ENCODE measurements at regions not wholly inside any gene's neighbourhood (a gene's known extent, or its start where the extent isn't known, plus 50 kb on each side); places are given as distances from the start of the nearest gene placed in this dataset.
"Not testable (repeated sequence)": the region's sequence is repeated elsewhere in the genome, so short reads cannot be mapped to it uniquely, and the experiment has no call there.

DNA sequence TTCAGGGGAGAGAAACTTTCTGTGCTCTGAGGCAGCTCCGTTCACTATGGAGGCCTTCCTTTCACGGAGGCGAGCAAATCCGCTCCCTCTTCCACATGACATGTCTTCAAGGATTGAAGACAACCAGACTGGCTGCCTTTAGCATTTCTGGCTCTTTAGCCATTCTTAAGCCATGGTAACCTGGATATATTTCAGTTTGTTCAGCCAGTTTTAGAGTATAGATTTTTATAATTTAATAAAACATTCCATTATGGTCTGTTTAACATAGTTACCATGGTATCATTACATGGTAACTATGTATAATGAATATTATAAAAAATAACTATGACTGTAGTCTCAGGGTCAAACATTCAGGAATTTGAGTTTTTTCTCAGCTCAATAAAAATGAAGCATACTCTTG lies 54.2 kb upstream of the NFIA start:
- DNase-seq (ENCODE audit: low read depth): no peak

DNA sequence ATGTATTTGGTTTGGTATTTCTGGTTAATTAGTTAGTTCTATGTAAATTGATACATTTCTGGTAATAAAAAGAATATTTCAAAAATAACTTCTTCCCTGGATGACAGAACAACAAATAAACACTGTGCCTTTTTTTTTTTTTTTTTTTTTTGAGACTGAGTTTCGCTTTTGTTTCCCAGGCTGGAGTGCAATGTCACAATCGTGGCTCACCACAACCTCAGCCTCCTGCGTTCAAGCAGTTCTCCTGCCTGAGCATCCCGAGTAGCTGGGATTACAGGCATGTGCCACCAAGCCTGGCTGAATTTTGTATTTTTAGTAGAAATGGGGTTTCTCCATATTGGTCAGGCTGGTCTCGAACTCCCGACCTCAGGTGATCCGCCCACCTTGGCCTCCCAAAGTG lies 64.3 kb upstream of the NFIA start:
- not testable (repeated sequence) for DNase-seq (ENCODE audit: low read depth)

DNA sequence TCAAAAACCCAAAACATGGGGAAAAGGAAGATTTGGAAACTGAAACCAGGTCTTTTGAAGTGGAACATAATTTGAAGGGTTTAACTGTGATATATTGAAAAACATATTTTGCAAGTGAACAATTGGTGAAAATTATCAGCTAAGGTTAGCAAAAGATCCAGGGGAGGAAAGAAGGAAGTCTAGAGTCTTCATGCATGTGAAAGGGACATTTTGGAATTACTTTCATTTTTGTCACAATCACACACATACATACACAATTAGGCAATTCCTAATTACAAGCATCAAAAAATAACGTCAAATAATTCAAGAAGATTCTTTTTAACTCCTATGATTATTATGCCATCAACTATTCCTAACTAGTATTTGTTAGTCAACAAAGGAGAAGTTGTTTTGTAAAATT lies 64.7 kb upstream of the NFIA start:
- DNase-seq (ENCODE audit: low read depth): no peak

DNA sequence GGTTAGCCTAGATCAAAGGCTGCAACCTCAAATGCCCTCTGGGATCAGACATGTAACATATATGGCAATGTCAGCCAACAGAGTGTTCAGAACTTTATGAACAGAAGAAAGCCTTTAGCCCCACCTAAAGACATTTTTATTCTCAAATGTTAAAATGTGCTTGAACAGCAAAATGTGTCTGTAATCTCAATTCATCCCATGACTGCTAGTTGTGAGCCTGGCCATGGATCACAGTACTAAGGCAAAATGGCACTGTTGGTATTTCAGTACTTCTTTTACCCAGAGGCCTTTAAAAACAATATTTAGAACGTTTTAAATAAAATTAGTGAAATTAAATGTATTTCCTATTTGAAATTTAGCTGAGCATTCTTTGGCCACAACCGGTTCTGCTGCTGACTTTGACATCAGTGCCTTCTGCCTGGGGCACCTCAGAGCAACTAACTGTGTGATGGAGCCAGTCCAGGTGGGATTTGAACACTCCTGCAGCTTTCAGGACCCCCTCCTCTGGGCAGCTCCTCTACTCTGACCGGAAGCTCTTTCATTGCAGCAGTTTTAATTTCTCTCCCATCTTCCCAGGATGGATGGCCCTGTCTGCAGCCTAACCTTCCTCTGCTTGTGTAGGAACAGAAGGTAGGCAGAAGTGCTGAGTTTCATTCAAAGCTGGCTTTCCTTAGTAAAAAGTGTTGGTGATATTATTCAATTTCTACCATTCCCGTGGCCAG lies 68.3 kb upstream of the NFIA start:
- no peak for DNase-seq (ENCODE audit: low read depth)

DNA sequence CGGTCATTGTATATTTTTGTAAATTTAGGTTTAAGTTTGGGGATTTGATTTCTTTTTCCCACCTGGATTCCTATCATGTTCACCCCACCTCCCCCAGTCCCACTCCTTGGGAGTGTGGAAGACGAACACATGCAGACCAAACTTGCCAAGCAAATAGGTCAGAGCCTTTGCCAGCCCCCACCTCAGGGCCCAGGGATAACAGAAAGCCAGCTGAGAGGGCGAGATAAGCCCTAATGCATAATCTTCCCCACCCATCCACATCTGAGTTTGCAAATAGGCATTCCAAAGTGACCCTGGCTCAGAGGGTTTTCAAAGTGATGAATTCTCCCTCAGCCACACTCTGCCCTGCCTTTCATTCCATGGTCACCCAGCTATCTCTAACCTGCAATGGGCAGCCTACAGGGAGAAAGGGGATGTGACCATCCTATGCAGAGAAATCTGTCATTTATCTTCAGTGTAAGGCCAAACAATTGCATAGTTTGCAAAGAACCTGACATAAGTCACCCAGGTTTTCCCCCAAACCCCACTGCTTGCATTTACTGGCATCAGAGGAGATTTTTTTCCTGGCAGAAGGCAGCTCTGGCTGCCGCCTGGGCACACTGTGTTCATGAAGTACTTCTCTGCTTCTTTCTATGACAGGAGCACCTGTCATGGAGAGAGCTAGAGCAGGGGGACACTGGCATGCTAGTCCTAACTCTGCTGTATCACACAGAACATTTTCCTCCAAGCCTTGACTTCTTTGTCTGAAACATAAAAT lies 69.0 kb upstream of the NFIA start:
- DNase-seq (ENCODE audit: low read depth): no peak

DNA sequence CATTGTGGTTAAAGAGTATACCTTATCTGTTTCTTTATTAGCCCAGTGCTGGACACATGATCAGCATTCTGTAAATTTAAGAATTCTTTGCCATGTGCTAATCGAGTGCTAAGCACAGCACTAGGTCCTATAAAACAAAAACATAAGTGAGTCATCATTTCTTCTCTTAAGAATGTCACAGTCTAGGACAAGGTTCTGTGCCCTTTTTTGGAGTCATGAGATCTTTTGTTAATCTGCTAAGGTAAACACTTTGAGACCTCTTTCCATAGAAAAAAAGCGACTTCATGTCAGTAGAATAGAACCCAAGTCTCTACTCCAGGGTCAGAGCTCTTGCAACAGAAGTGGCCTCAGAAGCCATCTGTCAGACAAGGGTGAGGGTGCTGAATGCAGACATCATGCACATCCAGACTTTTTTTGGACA lies 70.0 kb upstream of the NFIA start:
- DNase-seq (ENCODE audit: low read depth): no peak

DNA sequence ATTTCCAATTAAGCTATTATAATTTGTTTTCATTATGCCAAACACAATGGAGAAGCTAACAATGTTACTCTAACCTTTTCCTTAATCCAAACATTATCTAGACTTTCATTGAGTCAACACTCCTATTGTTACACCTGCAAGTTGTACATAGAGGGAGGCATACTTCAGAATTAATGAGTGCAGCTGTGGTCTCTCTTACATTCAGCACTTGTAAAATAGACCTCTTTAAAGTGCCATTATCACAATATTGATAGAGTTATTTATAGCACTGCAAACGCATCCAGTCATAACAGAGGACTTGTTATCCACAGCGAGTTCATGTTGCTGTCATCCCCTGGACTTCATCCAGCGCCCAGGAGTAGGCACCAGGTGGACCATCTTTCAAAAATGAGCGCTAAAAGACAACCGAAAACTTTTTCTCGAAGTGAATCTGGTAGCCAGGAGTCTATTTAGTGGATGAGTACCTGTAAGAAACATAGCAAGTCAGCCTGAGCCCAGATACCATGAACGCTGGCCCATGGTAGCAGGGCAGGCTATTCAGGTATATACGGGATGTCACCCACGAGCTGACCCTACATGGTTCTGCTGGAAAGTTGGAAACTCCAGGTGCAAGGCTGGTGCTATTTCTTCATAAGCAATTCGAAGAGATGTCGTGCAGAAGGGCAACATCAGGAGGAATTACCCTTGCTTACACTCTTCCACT lies 70.6 kb upstream of the NFIA start:
- DNase-seq (ENCODE audit: low read depth): no peak

DNA sequence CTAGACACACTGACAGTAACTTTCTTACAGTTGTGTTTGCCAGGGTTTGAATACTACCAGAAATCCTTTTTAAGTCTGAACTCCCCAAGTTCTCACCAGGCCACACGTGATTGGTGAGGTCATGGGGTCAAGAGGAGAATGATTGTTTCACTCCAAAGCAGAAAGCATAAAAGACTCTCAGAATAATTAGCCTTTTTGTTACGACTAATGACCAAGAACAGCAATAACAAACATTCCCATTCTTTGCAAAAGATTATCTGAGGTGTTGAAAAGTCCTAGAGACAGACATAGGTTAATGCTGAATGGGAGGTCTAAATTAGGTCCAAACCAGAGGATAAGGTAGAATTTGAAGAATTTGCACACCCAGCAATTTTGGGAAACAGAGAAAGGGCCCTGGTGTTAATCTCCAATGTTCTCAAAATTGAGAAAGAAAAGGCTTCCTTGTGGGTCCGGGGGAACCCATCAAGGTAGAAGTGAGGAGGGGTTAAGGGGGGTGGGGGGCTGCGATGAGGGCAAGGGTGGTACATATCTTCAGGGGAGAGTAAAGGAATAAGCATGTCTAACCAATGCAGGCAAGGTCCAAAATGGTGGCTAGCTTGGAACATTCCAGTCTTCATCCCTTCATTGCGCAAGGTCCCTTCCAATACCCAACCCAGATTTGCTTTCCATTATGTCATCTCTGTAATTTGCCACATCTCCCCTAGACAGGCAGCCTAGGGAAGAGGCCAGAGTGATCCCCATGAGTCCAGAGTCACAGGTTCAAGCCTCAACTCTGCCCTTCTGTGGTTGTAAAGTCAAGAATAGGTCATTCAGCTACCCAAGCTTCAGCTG lies 74.6 kb upstream of the NFIA start:
- no peak for DNase-seq (ENCODE audit: low read depth)

- no peak for DNase-seq (ENCODE audit: low read depth)
Measured at GRCh38 chr1:61005614-61006580, 76.5 kb upstream of the NFIA start.

- no peak for DNase-seq (ENCODE audit: low read depth)
Measured at GRCh38 chr1:61004262-61005003, 77.9 kb upstream of the NFIA start.

- DNase-seq (ENCODE audit: low read depth): no peak
Measured at GRCh38 chr1:61000327-61000726, 82.0 kb upstream of the NFIA start.

- no peak for DNase-seq (ENCODE audit: low read depth)
Measured at GRCh38 chr1:60998786-60999185, 83.6 kb upstream of the NFIA start.

GRCh38 chr1:60994828-60995492 lies 87.4 kb upstream of the NFIA start:
- no peak for DNase-seq (ENCODE audit: low read depth)

DNA sequence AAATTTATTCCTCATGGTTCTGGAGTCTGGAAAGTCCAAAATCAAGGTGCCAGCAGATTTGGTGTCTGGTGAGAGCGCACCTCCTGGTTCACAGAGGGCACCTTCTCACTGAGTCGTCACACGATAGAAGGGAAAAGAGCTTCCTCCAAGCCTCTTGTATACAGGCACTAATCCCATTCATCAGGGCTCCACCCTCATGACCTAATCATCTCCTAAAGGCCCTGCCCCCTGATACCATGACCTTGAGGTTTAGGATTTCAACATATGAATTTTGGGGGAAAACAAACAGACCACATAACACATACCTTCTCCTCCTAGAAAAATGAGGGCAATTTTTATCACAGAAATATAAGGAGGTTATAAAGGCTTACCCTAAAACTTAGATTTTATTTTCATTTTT lies 88.0 kb upstream of the NFIA start:
- no peak for DNase-seq (ENCODE audit: low read depth)

DNA sequence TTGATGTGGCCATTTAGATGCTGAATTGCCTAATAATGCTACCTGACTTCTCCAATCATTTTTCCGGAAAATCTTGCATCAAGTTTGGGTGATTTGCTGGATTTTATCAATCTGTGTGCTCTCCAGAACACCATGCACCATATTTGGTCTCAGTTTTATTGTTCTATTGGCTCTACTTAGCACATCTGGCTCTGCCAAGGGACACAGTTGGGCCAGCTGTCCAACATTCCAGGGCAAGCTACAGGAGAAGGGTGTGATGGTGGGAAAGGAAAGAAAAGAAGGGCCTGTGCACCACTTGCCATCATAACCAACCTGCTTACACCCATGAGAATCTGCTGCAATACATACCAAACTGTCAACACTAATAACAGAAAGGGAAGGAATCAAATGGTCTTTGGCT lies 90.2 kb upstream of the NFIA start:
- DNase-seq (ENCODE audit: low read depth): no peak

- DNase-seq (ENCODE audit: low read depth): no peak
Measured at GRCh38 chr1:60990714-60991090, 91.7 kb upstream of the NFIA start.

DNA sequence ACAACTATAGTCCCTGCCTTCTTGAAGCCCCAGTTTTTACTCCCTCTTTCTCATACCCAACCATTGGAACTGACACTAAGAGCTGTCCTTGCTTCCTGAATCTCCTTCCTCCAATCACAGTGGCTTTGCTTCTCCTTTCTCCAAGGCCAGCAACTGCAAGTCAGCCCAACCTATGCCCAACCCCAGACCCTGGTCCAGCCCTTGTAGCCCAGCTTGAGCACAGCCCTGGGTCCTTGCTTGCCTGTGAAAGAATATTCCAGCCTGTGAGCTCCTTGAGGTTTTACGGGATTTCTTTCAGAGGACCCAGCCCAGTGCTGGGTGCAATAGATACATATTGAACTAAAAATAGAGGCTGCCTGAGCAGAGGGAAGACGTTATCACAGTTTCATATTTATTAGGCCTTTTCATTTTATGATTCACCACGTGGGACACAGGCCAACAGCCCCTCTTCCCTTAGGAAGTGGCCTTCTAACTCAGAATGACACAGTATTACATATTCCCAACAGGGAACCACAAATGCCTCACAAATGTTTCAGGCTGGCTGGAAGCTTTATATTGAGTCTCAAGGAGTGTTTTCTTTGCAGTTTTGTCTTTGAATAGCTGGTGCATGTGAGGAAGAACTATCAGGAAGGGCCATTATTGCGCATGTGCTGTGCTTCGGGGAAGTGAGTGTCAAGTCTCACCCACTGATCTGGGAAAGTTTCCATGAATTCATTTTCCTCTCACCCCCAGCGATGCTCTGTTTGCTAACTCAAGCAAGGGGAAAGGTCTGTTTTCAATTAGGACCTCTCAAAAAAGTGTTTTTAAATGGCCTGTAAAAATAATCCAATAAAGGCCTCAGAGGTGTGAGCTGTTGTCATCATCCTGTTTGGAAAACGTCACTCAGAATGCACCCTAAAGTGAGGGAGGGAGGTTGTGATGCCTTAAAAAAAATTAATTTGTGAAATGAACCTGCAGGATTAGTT lies 92.3 kb upstream of the NFIA start:
- peak; percentile 79 for DNase-seq (ENCODE audit: low read depth)

- DNase-seq (ENCODE audit: low read depth): no peak
Measured at GRCh38 chr1:60988891-60989290, 93.5 kb upstream of the NFIA start.

DNA sequence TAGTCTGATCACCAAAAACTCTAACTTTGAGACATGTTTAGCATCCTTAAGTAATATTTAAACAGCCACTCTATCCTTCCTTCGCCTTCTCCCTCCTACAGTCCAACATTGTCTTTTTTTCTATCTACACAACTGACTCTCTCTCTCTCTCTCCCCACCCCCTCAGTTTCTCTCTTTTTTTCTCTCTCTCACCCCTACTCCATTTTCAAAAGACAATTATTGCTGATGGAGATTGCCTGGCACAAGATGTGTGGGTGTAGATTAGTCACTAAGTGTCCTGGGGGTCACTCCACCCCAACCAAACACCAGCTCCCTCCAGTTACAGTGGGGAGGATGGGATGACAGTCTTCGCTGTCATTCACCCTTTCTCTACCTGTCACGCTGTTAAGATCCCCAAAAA lies 94.5 kb upstream of the NFIA start:
- no peak for DNase-seq (ENCODE audit: low read depth)
